Endodermal cell (in vitro differentiated cells): ENCODE measurements at regions not wholly inside any gene's neighbourhood (a gene's known extent, or its start where the extent isn't known, plus 50 kb on each side); places are given as distances from the start of the nearest gene placed in this dataset.

Experiments
- DNase-seq: peaks from one replicate; pipeline ENCODE4 v3.0.0-alpha.2; 2017
- H3K27ac ChIP-seq: 2 replicates; pipeline ENCODE4 v1.5.1; 2013; ENCODE audit warnings: mild to moderate bottlenecking, low read depth, low read length, moderate library complexity
- H3K27me3 ChIP-seq: 2 replicates; pipeline ENCODE4 v1.6.1; 2013; ENCODE audit warnings: mild to moderate bottlenecking, low read length, moderate library complexity; ENCODE audit not compliant: insufficient read depth, control insufficient read depth, poor library complexity, severe bottlenecking
- H3K36me3 ChIP-seq: 2 replicates; pipeline ENCODE4 v1.7.0; 2013; ENCODE audit warnings: mild to moderate bottlenecking, low read length, moderate library complexity; ENCODE audit not compliant: control insufficient read depth, insufficient read depth
- H3K4me1 ChIP-seq: one replicate; pipeline ENCODE4 v1.7.0; 2013; ENCODE audit warnings: low read length; ENCODE audit not compliant: control insufficient read depth, insufficient read depth
- H3K4me3 ChIP-seq: 2 replicates; pipeline ENCODE4 v1.5.1; 2013; ENCODE audit warnings: mild to moderate bottlenecking, low read length, moderate library complexity
- H3K9ac ChIP-seq: 2 replicates; pipeline ENCODE4 v1.6.1; 2013; ENCODE audit warnings: mild to moderate bottlenecking, low read length, moderate library complexity; ENCODE audit not compliant: poor library complexity, severe bottlenecking; ENCODE audit errors: extremely low read depth
- H3K9me3 ChIP-seq: 2 replicates; pipeline ENCODE4 v1.6.1; 2013; ENCODE audit warnings: mild to moderate bottlenecking, low read length, moderate library complexity; ENCODE audit not compliant: control insufficient read depth
- H3K27ac Mint-ChIP-seq: 2 replicates; pipeline ENCODE4 v1.8.0; 2020; ENCODE audit warnings: mixed read lengths
- H3K27me3 Mint-ChIP-seq: 2 replicates; pipeline ENCODE4 v1.8.0; 2021; ENCODE audit warnings: mild to moderate bottlenecking, mixed read lengths; ENCODE audit not compliant: insufficient read depth
- H3K36me3 Mint-ChIP-seq: 2 replicates; pipeline ENCODE4 v1.8.0; 2020; ENCODE audit warnings: low read depth, mixed read lengths
- H3K4me1 Mint-ChIP-seq: 2 replicates; pipeline ENCODE4 v1.8.0; 2020; ENCODE audit warnings: mixed read lengths
- H3K4me3 Mint-ChIP-seq: 2 replicates; pipeline ENCODE4 v1.8.0; 2020; ENCODE audit warnings: mild to moderate bottlenecking, moderate library complexity, mixed read lengths
- H3K9me3 Mint-ChIP-seq: 2 replicates; pipeline ENCODE4 v1.8.0; 2020; ENCODE audit warnings: mild to moderate bottlenecking, mixed read lengths
- CTCF ChIP-seq: fragments of 200-600 bp; sonication (generic); conservative IDR thresholded peaks from 2 replicates; pipeline ENCODE4 v1.5.0; 2021; ENCODE audit warnings: antibody characterized with exemption, mild to moderate bottlenecking
- WGBS, 2 experiments: methylation state at CpG; one replicate each; pipeline versions ENCODE4 v1.1.5 to v1.1.7; 2013; ENCODE audit warnings: missing lambda C conversion rate in 2 of 2, mixed read lengths in 1 of 2; ENCODE audit not compliant: insufficient coverage in 1 of 2, insufficient read length in 1 of 2; 5-methylcytosine and 5-hydroxymethylcytosine counted together

GRCh38 chr4:66804979-66805378 is 740.3 kb downstream of the CENPC start:
- no peak for DNase-seq
- Mint-ChIP-seq H3K36me3 (peaks cover 9% of the 10 kb centered on the region), H3K4me1 (no peaks in the 10 kb centered on the region), H3K4me3 (no peak overlapping the region), H3K27ac (no peak overlapping the region), H3K9me3 (peaks cover 20% of the 10 kb centered on the region), H3K27me3 (no peaks in the 10 kb centered on the region)
- Histone ChIP-seq H3K27ac (no peak overlapping the region), H3K9ac (no peak overlapping the region), H3K36me3 (no peaks in the 10 kb centered on the region), H3K4me1 (no peaks in the 10 kb centered on the region), H3K4me3 (no peak overlapping the region), H3K9me3 (no peaks in the 10 kb centered on the region), H3K27me3 (no peaks in the 10 kb centered on the region)
- no peak for TF ChIP-seq CTCF
- 87% methylated on average over 3 of the region's 3 CpGs; no CpG with 5 or more reads in 1 of the 2 experiments for WGBS, 2 experiments

GRCh38 chr4:66797608-66798007 is 747.7 kb downstream of the CENPC start:
- no peaks in the 10 kb centered on the region for H3K4me1 ChIP-seq
- H3K4me3 ChIP-seq, result no peak overlapping the region
- Mint-ChIP-seq H3K27ac (no peak overlapping the region), H3K4me3 (no peak overlapping the region), H3K27me3 (no peaks in the 10 kb centered on the region), H3K9me3 (peaks cover 16% of the 10 kb centered on the region), H3K4me1 (no peaks in the 10 kb centered on the region), H3K36me3 (peaks cover 9% of the 10 kb centered on the region)
- no peak overlapping the region for H3K9ac ChIP-seq
- no peaks in the 10 kb centered on the region for H3K27me3 ChIP-seq
- TF ChIP-seq CTCF, result no peak
- H3K9me3 ChIP-seq, result no peaks in the 10 kb centered on the region
- DNase-seq, result no peak
- H3K27ac ChIP-seq, result no peak overlapping the region
- WGBS, 2 experiments, result 100% methylated on average over 2 of the region's 2 CpGs
- no peaks in the 10 kb centered on the region for H3K36me3 ChIP-seq

GRCh38 chr4:66795724-66796123 is 749.6 kb downstream of the CENPC start:
- Histone ChIP-seq H3K9ac (no peak overlapping the region), H3K27me3 (no peaks in the 10 kb centered on the region), H3K36me3 (no peaks in the 10 kb centered on the region), H3K9me3 (no peaks in the 10 kb centered on the region), H3K4me1 (no peaks in the 10 kb centered on the region), H3K4me3 (no peak overlapping the region), H3K27ac (no peak overlapping the region)
- no peak overlapping the region for H3K4me3 Mint-ChIP-seq
- no peak for TF ChIP-seq CTCF
- DNase-seq, result no peak
- no peaks in the 10 kb centered on the region for H3K36me3 Mint-ChIP-seq
- 94 to 95% methylated on average over 2 to 3 of the region's 3 CpGs for WGBS, 2 experiments
- H3K27ac Mint-ChIP-seq, result no peak overlapping the region
- H3K4me1 Mint-ChIP-seq, result no peaks in the 10 kb centered on the region
- H3K9me3 Mint-ChIP-seq, result no peaks in the 10 kb centered on the region
- H3K27me3 Mint-ChIP-seq, result no peaks in the 10 kb centered on the region
